Karpas-422 (cell line): ENCODE measurements at regions not wholly inside any gene's neighbourhood (a gene's known extent, or its start where the extent isn't known, plus 50 kb on each side); places are given as distances from the start of the nearest gene placed in this dataset.

Experiments used
- DNase-seq: peaks from one replicate; pipeline ENCODE4 v3.0.0-alpha.2; 2015
- H2AFZ ChIP-seq: fragments of 200-600 bp; sonication (generic); 2 replicates; pipeline ENCODE4 v1.6.1; 2014; ENCODE audit warnings: antibody characterized with exemption, low read length, mixed read lengths
- H3K27ac ChIP-seq: fragments of 200-600 bp; sonication (generic); 2 replicates; pipeline ENCODE4 v1.5.1; 2014; ENCODE audit warnings: mild to moderate bottlenecking, low read length, moderate library complexity
- H3K27me3 ChIP-seq: fragments of 200-600 bp; sonication (generic); 2 replicates; pipeline ENCODE4 v1.6.1; 2014; ENCODE audit warnings: low read length, mixed read lengths
- H3K36me3 ChIP-seq: fragments of 200-600 bp; sonication (generic); 2 replicates; pipeline ENCODE4 v1.6.1; 2014; ENCODE audit warnings: low read length, mixed read lengths; ENCODE audit not compliant: insufficient read depth
- H3K4me1 ChIP-seq: fragments of 200-600 bp; sonication (generic); 2 replicates; pipeline ENCODE4 v1.6.1; 2014; ENCODE audit warnings: mild to moderate bottlenecking, low read length, mixed read lengths
- H3K4me2 ChIP-seq: fragments of 200-600 bp; sonication (generic); 2 replicates; pipeline ENCODE4 v1.6.1; 2014; ENCODE audit warnings: low read length, low read depth, mild to moderate bottlenecking; ENCODE audit not compliant: poor library complexity, severe bottlenecking
- H3K4me3 ChIP-seq: fragments of 200-600 bp; sonication (generic); 2 replicates; pipeline ENCODE4 v1.5.1; 2014; ENCODE audit warnings: mild to moderate bottlenecking, antibody characterized with exemption, low read length, mixed read lengths
- H3K79me2 ChIP-seq: fragments of 200-600 bp; sonication (generic); 2 replicates; pipeline ENCODE4 v1.6.1; 2014; ENCODE audit warnings: mild to moderate bottlenecking, low read length, mixed read lengths
- H3K9ac ChIP-seq: fragments of 200-600 bp; sonication (generic); 2 replicates; pipeline ENCODE4 v1.6.0; 2014; ENCODE audit warnings: low read length
- H3K9me2 ChIP-seq: fragments of 200-600 bp; sonication (generic), shearing (Covaris generic); replicated peaks from 2 replicates; pipeline ENCODE4 v1.6.0; 2014; ENCODE audit warnings: mild to moderate bottlenecking, low read length, moderate library complexity; ENCODE audit not compliant: insufficient read depth
- H3K9me3 ChIP-seq: fragments of 300-700, 200-600 bp; sonication (generic); 2 replicates; pipeline ENCODE4 v1.6.1; 2014; ENCODE audit warnings: low read length, mixed read lengths
- H4K20me1 ChIP-seq: fragments of 200-600 bp; sonication (generic); 2 replicates; pipeline ENCODE4 v1.6.1; 2014; ENCODE audit warnings: mild to moderate bottlenecking, antibody characterized with exemption, low read length, low read depth; ENCODE audit not compliant: insufficient read depth

DNA sequence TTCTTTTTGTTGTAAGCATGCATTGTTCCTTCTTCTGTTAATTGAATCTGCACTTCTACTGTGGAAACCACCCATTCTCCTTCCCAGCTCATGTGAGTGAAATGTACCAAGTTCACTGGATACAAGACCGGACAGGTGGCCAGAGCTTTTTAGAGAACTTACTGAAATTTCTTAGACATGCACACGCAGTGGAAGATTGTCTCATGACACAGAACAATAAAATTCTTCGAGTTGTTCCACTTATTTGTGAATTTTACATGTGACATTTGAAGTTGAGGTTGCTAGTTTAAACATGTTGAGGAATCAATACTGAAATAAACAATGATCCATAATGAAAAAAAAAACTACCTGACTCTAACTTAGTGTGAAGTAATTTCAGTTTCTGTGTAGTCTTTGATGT lies 568.0 kb downstream of the TECRL start:
- H3K27ac ChIP-seq = no peak overlapping the region
- no peak overlapping the region for H3K4me3 ChIP-seq
- no peaks in the 10 kb centered on the region for H3K9me2 ChIP-seq
- H2AFZ ChIP-seq = no peak overlapping the region
- no peak for DNase-seq
- no peaks in the 10 kb centered on the region for H3K27me3 ChIP-seq
- no peak overlapping the region for H3K9ac ChIP-seq
- no peak overlapping the region for H3K4me2 ChIP-seq
- peaks cover 26% of the 10 kb centered on the region for H3K9me3 ChIP-seq
- H3K79me2 ChIP-seq = no peaks in the 10 kb centered on the region
- no peaks in the 10 kb centered on the region for H3K36me3 ChIP-seq
- no peaks in the 10 kb centered on the region for H4K20me1 ChIP-seq
- no peaks in the 10 kb centered on the region for H3K4me1 ChIP-seq

DNA sequence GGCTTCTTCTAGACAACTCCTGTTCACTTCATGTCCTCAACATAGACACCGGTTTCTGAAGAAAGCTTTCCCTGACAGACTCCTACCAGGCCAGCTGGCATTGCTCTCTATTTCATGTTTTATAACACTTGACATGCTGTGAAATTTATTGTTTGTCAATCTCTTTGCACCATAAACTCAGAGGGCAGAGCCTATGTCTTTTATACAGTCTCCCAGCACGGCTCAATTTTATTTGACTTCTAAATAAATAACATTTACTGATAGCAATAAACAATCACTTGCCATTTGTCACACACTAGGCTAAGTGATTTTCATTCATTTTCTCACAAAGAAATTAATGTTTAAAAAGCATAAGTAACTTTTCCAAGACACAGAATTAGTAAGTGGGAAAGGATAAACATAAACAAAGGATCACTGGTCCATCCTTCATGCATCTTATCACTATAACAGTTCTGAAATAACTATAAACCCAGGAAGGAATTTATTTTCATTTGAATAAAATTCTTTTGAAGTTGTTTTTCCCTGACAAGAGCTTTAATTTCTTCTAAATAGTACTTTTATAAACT lies 577.6 kb downstream of the TECRL start:
- Histone ChIP-seq H3K4me1 (no peaks in the 10 kb centered on the region), H3K4me3 (no peak overlapping the region), H3K79me2 (no peaks in the 10 kb centered on the region), H3K9me2 (no peaks in the 10 kb centered on the region), H3K9ac (no peak overlapping the region), H3K36me3 (no peaks in the 10 kb centered on the region), H3K27ac (no peak overlapping the region), H3K4me2 (no peak overlapping the region), H3K27me3 (no peaks in the 10 kb centered on the region), H4K20me1 (no peaks in the 10 kb centered on the region), H3K9me3 (peaks cover 23% of the 10 kb centered on the region), H2AFZ (no peak overlapping the region)
- no peak for DNase-seq

DNA sequence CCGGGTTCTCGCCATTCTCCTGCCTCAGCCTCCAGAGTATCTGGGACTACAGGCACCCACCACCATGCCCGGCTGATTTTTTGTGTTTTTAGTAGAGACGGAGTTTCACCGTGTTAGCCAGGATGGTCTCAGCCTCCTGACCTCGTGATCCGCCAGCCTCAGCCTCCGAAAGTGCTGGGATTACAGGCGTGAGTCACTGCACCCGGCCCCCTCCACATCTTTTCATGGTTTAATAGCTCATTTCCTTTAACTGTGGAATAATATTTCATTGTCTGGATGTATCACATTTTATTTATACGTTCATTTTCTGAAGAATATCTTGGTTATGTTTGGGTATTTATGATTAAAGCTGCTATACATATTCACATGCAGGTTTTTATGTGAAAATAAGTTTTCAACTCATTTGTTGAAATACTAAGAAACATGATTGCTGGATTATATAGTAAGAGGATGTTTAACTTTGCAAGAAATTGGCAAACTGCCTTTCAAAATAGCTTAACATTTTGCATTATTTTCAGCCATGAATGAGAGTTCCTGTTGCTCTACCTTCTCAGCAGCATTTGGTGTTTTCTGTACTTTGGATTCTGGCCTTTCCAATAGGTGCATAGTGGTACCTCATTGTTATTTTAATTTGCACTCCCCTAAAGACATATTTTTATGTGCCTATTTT lies 591.9 kb downstream of the TECRL start:
- Histone ChIP-seq H2AFZ (no peak overlapping the region), H3K27me3 (no peaks in the 10 kb centered on the region), H3K4me2 (no peak overlapping the region), H3K4me3 (no peak overlapping the region), H3K9me3 (peaks cover 40% of the 10 kb centered on the region), H3K36me3 (no peaks in the 10 kb centered on the region), H3K4me1 (no peaks in the 10 kb centered on the region), H3K9me2 (no peaks in the 10 kb centered on the region), H3K79me2 (no peaks in the 10 kb centered on the region), H4K20me1 (no peaks in the 10 kb centered on the region), H3K9ac (no peak overlapping the region), H3K27ac (no peak overlapping the region)
- DNase-seq = no peak

DNA sequence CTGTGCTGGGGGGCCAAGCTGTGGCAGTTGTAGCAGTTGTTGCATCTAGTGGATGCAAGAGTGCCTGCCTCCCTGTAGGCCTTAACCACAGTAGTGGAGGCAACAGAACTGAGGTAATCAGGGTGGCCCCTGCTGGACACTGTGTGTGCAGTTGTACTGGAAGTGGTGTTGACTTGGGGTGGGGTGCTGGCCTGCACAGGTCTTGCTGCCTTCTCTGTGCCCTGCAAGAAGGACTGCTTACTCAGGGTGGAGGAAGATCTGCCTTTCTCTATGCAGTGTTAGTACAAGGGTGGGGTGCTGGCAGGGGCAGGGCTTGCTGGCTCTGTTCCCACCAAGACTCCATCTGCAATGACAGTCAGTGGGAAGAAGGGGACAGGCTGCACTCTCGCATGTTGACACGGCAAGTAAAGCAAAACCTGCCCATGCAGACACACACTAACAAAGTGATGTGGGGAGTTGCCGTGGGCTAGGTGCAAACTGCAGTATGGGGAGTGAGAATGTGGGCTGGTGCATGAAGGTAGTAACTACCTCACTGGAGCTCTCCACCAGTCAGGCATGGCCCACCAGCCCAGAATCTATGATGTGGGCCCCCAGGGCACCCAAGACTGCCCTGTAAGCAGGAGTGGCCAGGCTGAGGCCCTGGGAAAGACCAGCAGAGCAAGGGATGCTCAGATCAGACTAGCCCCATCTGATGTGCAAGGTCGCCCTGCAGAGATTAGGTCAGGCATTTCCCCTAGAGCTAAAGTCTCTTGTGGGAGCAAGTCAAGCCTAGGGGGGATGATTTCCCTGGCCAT lies 594.9 kb downstream of the TECRL start:
- no peaks in the 10 kb centered on the region for H3K79me2 ChIP-seq

DNA sequence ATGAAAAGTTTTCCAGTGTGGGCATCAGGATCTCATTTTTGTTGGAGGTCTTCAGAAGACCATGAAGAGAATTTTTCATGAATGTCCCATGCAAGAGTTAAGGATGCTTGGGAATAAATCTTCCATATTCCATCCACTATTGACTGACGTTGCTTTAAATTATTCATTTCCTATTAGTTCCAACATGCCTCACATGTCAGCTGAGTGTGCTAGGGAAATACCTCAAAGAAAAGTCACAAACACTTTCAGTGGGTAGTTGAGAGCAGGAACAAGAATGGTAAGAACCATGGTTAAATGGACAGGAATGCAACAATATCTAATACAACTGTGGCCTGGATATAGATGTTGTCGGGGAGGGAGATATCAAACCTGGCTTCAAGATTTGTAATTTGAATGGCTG lies 610.1 kb downstream of the TECRL start:
- no peaks in the 10 kb centered on the region for H3K27me3 ChIP-seq
- no peaks in the 10 kb centered on the region for H3K79me2 ChIP-seq
- H3K4me3 ChIP-seq = no peak overlapping the region
- H3K9ac ChIP-seq = no peak overlapping the region
- no peak overlapping the region for H3K27ac ChIP-seq
- no peaks in the 10 kb centered on the region for H4K20me1 ChIP-seq
- H3K36me3 ChIP-seq = no peaks in the 10 kb centered on the region
- no peaks in the 10 kb centered on the region for H3K9me2 ChIP-seq
- no peak overlapping the region for H3K4me2 ChIP-seq
- H3K9me3 ChIP-seq = peaks cover 34% of the 10 kb centered on the region
- no peak for DNase-seq
- no peaks in the 10 kb centered on the region for H3K4me1 ChIP-seq
- no peak overlapping the region for H2AFZ ChIP-seq

More for the DNA sequence above, 594.9 kb downstream of the TECRL start:
- Histone ChIP-seq H3K36me3 (no peaks in the 10 kb centered on the region), H3K4me2 (no peak overlapping the region), H3K9me2 (no peaks in the 10 kb centered on the region), H4K20me1 (no peaks in the 10 kb centered on the region), H3K4me1 (no peaks in the 10 kb centered on the region), H3K9ac (no peak overlapping the region), H3K9me3 (peaks cover 50% of the 10 kb centered on the region), H3K27ac (no peak overlapping the region), H2AFZ (no peak overlapping the region), H3K4me3 (no peak overlapping the region), H3K27me3 (no peaks in the 10 kb centered on the region)
- DNase-seq = no peak

DNA sequence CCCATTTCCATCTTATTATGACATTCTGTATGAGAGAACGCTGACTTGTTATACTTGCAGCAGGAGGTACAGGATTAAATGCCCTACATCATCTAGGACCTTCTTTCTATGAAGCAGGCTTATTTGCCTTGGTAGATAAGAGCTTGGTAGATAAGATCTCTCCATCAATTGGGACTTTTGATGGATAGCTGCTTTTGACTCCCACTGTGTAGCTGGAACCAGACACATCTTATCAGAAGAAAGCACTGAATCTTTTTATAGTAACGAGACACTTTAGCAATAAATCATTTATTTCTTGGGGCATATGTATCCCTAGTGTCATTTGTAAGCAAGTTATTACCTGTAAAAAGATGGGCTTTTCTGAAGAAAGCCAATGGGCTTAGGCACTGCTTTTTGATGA lies 613.9 kb downstream of the TECRL start:
- no peaks in the 10 kb centered on the region for H3K36me3 ChIP-seq
- no peak overlapping the region for H3K4me3 ChIP-seq
- no peaks in the 10 kb centered on the region for H3K79me2 ChIP-seq
- DNase-seq = no peak
- H2AFZ ChIP-seq = no peak overlapping the region
- no peak overlapping the region for H3K9ac ChIP-seq
- H3K4me1 ChIP-seq = no peaks in the 10 kb centered on the region
- H3K9me3 ChIP-seq = peaks cover 39% of the 10 kb centered on the region
- H4K20me1 ChIP-seq = no peaks in the 10 kb centered on the region
- no peaks in the 10 kb centered on the region for H3K27me3 ChIP-seq
- H3K9me2 ChIP-seq = no peaks in the 10 kb centered on the region
- H3K4me2 ChIP-seq = no peak overlapping the region
- no peak overlapping the region for H3K27ac ChIP-seq

DNA sequence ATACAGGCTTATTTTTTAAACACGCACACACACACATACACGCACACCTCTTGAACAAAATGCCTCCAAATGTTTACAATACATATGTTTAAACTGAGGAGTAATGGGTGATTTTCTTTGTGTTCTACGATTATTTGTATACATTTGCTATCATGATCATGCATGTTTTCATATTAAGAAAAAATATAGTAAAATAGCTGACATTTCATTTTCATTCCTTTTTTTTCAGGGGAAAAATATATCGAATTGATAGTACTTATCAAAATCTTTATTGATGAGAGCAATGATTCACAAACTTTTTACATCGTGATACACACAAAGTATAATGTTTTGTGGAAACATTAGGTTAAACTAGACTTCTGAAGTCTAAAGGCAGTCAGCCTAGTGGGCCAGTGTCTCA lies 618.9 kb downstream of the TECRL start:
- Histone ChIP-seq H3K4me3 (no peak overlapping the region), H3K9ac (no peak overlapping the region), H3K36me3 (no peaks in the 10 kb centered on the region), H3K27ac (no peak overlapping the region), H3K9me3 (peaks cover 34% of the 10 kb centered on the region), H3K4me1 (no peaks in the 10 kb centered on the region), H3K27me3 (no peaks in the 10 kb centered on the region), H2AFZ (no peak overlapping the region), H4K20me1 (no peaks in the 10 kb centered on the region), H3K9me2 (no peaks in the 10 kb centered on the region), H3K4me2 (no peak overlapping the region), H3K79me2 (no peaks in the 10 kb centered on the region)
- DNase-seq = no peak

DNA sequence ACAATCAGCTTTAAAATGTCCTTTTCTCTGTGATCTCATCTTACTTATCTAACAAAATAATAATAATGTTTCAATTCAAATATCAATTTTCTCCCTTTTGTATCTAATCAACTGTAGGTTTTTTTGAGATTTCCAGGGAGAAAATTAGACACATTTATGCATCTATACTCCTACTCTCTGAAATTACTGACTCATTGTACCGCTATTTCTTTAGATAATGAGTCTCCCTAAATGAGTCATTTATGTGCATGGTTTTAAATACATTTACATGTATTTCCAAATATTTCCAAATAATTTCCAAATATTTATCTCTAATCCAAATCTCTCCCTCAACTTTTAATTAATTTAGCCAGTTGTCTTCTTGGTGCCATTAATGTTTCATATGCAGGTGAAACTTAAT lies 621.0 kb downstream of the TECRL start:
- Histone ChIP-seq H3K9me3 (peaks cover 39% of the 10 kb centered on the region), H3K4me2 (no peak overlapping the region), H3K79me2 (no peaks in the 10 kb centered on the region), H3K36me3 (no peaks in the 10 kb centered on the region), H2AFZ (no peak overlapping the region), H3K9me2 (no peaks in the 10 kb centered on the region), H3K4me1 (no peaks in the 10 kb centered on the region), H3K9ac (no peak overlapping the region), H3K27me3 (no peaks in the 10 kb centered on the region), H3K4me3 (no peak overlapping the region), H3K27ac (no peak overlapping the region), H4K20me1 (no peaks in the 10 kb centered on the region)
- no peak for DNase-seq
